Ammon's horn (tissue), 1 donor: ENCODE measurements at regions not wholly inside any gene's neighbourhood (a gene's known extent, or its start where the extent isn't known, plus 50 kb on each side); places are given as distances from the start of the nearest gene placed in this dataset.

Experiments used
- DNase-seq: peaks from one replicate; pipeline ENCODE4 v3.0.0-alpha.2; 2016; ENCODE audit warnings: low spot score

GRCh38 chr3:76010252-76010651 lies 224.9 kb upstream of the ZNF717 start:
- DNase-seq = no peak

- no peak for DNase-seq
These were observed 225.8 kb upstream of the ZNF717 start for GRCh38 chr3:76011121-76011520.

- no peak for DNase-seq
These were observed 230.1 kb upstream of the ZNF717 start for GRCh38 chr3:76015496-76015895.

GRCh38 chr3:76016111-76016510 lies 230.8 kb upstream of the ZNF717 start:
- DNase-seq = no peak

- no peak for DNase-seq
These were observed 231.6 kb upstream of the ZNF717 start for GRCh38 chr3:76016769-76017439.

GRCh38 chr3:76021376-76021775 lies 236.0 kb upstream of the ZNF717 start:
- no peak for DNase-seq

- peak; percentile 9 for DNase-seq
These were observed 239.3 kb upstream of the ZNF717 start for GRCh38 chr3:76024640-76025039.

- DNase-seq = no peak
These were observed 240.2 kb upstream of the ZNF717 start for GRCh38 chr3:76025561-76025960.

GRCh38 chr3:76026379-76026778 lies 241.0 kb upstream of the ZNF717 start:
- DNase-seq = no peak

GRCh38 chr3:76028774-76029173 lies 243.4 kb upstream of the ZNF717 start:
- DNase-seq = no peak

- no peak for DNase-seq
These were observed 249.3 kb upstream of the ZNF717 start for GRCh38 chr3:76034649-76035048.

GRCh38 chr3:76035117-76035516 lies 249.8 kb upstream of the ZNF717 start:
- no peak for DNase-seq

GRCh38 chr3:76038949-76039348 lies 253.6 kb upstream of the ZNF717 start:
- no peak for DNase-seq

- no peak for DNase-seq
These were observed 254.1 kb upstream of the ZNF717 start for GRCh38 chr3:76039431-76039830.

- no peak for DNase-seq
These were observed 255.6 kb upstream of the ZNF717 start for GRCh38 chr3:76040946-76041345.

- no peak for DNase-seq
These were observed 258.4 kb upstream of the ZNF717 start for GRCh38 chr3:76043746-76044145.

- DNase-seq = peak; percentile 48
These were observed 259.6 kb upstream of the ZNF717 start for GRCh38 chr3:76044601-76045600.

GRCh38 chr3:76047368-76047767 lies 262.0 kb upstream of the ZNF717 start:
- DNase-seq = no peak

GRCh38 chr3:76049776-76050175 lies 264.4 kb upstream of the ZNF717 start:
- no peak for DNase-seq

GRCh38 chr3:76051145-76051544 lies 265.8 kb upstream of the ZNF717 start:
- no peak for DNase-seq

GRCh38 chr3:76054404-76054803 lies 269.1 kb upstream of the ZNF717 start:
- no peak for DNase-seq

- no peak for DNase-seq
These were observed 276.3 kb upstream of the ZNF717 start for GRCh38 chr3:76061654-76062053.

- DNase-seq = no peak
These were observed 277.7 kb upstream of the ZNF717 start for GRCh38 chr3:76063019-76063418.
